SK-N-SH (cell line): ENCODE measurements at regions not wholly inside any gene's neighbourhood (a gene's known extent, or its start where the extent isn't known, plus 50 kb on each side); places are given as distances from the start of the nearest gene placed in this dataset.

Experiments used
- EP300 ChIP-seq, 2 experiments: IDR thresholded peaks; 2 replicates each; pipeline versions ENCODE4 v1.4.0 to v1.6.1; 2012; ENCODE audit warnings: borderline replicate concordance in 1 of 2, low read depth in 1 of 2, low read length in 1 of 2
- EZH2phosphoT487 ChIP-seq: fragments of 200-600 bp; sonication (generic); IDR thresholded peaks from 2 replicates; pipeline ENCODE4 v1.6.1; 2017; ENCODE audit warnings: low read depth, mixed run types, mild to moderate bottlenecking, antibody characterized with exemption, moderate library complexity, borderline replicate concordance
- FOXJ3 ChIP-seq: sonication (generic); formaldehyde crosslinking; IDR thresholded peaks from 2 replicates; pipeline ENCODE4 v1.5.1; 2020; ENCODE audit warnings: mild to moderate bottlenecking, missing genetic modification reagents
- FOXM1 ChIP-seq: IDR thresholded peaks from 2 replicates; pipeline ENCODE4 v1.4.0; 2012; ENCODE audit warnings: low read depth, mild to moderate bottlenecking
- GABPA ChIP-seq: IDR thresholded peaks from 2 replicates; pipeline ENCODE4 v1.4.0; 2012; ENCODE audit warnings: low read depth, mild to moderate bottlenecking
- JUND ChIP-seq: IDR thresholded peaks from 2 replicates; pipeline ENCODE4 v1.4.0; 2012
- POLR2AphosphoS5 ChIP-seq: IDR thresholded peaks from 2 replicates; pipeline ENCODE4 v1.6.1; 2012; ENCODE audit warnings: low read depth, low read length
- RXRA ChIP-seq: IDR thresholded peaks from 2 replicates; pipeline ENCODE4 v1.4.0; 2012; ENCODE audit warnings: low read depth, mild to moderate bottlenecking, borderline replicate concordance
- SMC3 ChIP-seq: IDR thresholded peaks from 2 replicates; pipeline ENCODE4 v1.6.1; 2012; ENCODE audit warnings: low read depth, low read length, improper control_type of control experiment
- TAF1 ChIP-seq: IDR thresholded peaks from 2 replicates; pipeline ENCODE4 v1.6.1; 2012; ENCODE audit warnings: low read depth, mild to moderate bottlenecking, low read length, moderate library complexity, borderline replicate concordance
- TCF12 ChIP-seq: IDR thresholded peaks from 2 replicates; pipeline ENCODE4 v1.4.0; 2012
- TF ChIP-seq, protein P1 (sequence below): fragments of 200-600 bp; sonication (generic); IDR thresholded peaks from 2 replicates; pipeline ENCODE4 v1.6.1; 2017; ENCODE audit warnings: antibody characterized with exemption, mild to moderate bottlenecking, moderate library complexity
- TF ChIP-seq, protein P2 (sequence below): IDR thresholded peaks from 2 replicates; pipeline ENCODE4 v1.4.0; 2012; ENCODE audit warnings: low read depth, borderline replicate concordance

DNA sequence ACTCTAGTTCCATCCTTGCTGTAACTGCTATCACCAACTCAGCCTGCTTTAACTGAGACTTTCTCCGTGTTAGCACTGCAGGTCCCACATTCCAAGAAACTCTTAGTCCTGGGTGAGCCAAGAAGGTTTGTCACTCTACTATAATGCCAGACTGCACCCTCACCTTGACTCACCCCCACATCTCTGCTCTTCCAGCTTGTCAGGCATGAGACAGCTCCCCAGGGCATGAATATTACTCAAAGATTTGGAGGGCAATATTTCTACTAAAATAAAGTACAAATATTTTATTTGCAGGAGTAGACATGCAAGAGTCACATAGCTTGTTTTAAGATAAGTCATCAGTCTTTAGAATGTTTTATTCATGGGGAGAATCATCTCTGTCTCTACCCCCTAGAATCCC lies 110.2 kb downstream of the MATN1 start:
- TF ChIP-seq, protein P1, sequence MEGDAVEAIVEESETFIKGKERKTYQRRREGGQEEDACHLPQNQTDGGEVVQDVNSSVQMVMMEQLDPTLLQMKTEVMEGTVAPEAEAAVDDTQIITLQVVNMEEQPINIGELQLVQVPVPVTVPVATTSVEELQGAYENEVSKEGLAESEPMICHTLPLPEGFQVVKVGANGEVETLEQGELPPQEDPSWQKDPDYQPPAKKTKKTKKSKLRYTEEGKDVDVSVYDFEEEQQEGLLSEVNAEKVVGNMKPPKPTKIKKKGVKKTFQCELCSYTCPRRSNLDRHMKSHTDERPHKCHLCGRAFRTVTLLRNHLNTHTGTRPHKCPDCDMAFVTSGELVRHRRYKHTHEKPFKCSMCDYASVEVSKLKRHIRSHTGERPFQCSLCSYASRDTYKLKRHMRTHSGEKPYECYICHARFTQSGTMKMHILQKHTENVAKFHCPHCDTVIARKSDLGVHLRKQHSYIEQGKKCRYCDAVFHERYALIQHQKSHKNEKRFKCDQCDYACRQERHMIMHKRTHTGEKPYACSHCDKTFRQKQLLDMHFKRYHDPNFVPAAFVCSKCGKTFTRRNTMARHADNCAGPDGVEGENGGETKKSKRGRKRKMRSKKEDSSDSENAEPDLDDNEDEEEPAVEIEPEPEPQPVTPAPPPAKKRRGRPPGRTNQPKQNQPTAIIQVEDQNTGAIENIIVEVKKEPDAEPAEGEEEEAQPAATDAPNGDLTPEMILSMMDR = no peak
- TF ChIP-seq TAF1 (no peak), EZH2phosphoT487 (no peak), TCF12 (no peak), SMC3 (no peak), POLR2AphosphoS5 (no peak), GABPA (no peak), FOXJ3 (no peak), RXRA (no peak), FOXM1 (no peak), EP300 (IDR thresholded peaks at IDR 0.05; ENCODE audit: borderline replicate concordance in 1 of 2, low read depth in 1 of 2, low read length in 1 of 2) (no peak), JUND (no peak)
- TF ChIP-seq, protein P2, sequence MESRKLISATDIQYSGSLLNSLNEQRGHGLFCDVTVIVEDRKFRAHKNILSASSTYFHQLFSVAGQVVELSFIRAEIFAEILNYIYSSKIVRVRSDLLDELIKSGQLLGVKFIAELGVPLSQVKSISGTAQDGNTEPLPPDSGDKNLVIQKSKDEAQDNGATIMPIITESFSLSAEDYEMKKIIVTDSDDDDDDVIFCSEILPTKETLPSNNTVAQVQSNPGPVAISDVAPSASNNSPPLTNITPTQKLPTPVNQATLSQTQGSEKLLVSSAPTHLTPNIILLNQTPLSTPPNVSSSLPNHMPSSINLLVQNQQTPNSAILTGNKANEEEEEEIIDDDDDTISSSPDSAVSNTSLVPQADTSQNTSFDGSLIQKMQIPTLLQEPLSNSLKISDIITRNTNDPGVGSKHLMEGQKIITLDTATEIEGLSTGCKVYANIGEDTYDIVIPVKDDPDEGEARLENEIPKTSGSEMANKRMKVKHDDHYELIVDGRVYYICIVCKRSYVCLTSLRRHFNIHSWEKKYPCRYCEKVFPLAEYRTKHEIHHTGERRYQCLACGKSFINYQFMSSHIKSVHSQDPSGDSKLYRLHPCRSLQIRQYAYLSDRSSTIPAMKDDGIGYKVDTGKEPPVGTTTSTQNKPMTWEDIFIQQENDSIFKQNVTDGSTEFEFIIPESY = no peak
